NCI-H1105 (cell line): ENCODE measurements at regions not wholly inside any gene's neighbourhood (a gene's known extent, or its start where the extent isn't known, plus 50 kb on each side); places are given as distances from the start of the nearest gene placed in this dataset.
"Not testable (repeated sequence)": the region's sequence is repeated elsewhere in the genome, so short reads cannot be mapped to it uniquely, and the experiment has no call there.

Experiments
- DNase-seq: peaks from one replicate; lab custom pipeline; 2025; lab: John Stamatoyannopoulos, UW

- no peak for DNase-seq
Observed at GRCh38 chr6:87763901-87764300, 61.9 kb upstream of the AKIRIN2 start.

- DNase-seq: no peak
Observed at GRCh38 chr6:87763276-87763675, 61.2 kb upstream of the AKIRIN2 start.

- no peak for DNase-seq
Observed at GRCh38 chr6:87762116-87762515, 60.1 kb upstream of the AKIRIN2 start.

- DNase-seq: no peak
Observed at GRCh38 chr6:87757792-87758191, 55.8 kb upstream of the AKIRIN2 start.

- DNase-seq: no peak
Observed at GRCh38 chr6:87756858-87757257, 54.8 kb upstream of the AKIRIN2 start.

- no peak for DNase-seq
Observed at GRCh38 chr6:87755708-87756671, 54.0 kb upstream of the AKIRIN2 start.

- no peak for DNase-seq
Observed at GRCh38 chr6:87754828-87755227, 52.8 kb upstream of the AKIRIN2 start.

- DNase-seq: no peak
Observed at GRCh38 chr6:87753131-87753685, 51.2 kb upstream of the AKIRIN2 start.

- DNase-seq: not testable (repeated sequence)
Observed at GRCh38 chr6:87752503-87752902, 50.5 kb upstream of the AKIRIN2 start.
